OCI-LY7 (cell line): ENCODE measurements at regions not wholly inside any gene's neighbourhood (a gene's known extent, or its start where the extent isn't known, plus 50 kb on each side); places are given as distances from the start of the nearest gene placed in this dataset.

Experiments used
- CTCF ChIP-seq: fragments of 200-600 bp; sonication (generic); conservative IDR thresholded peaks from 2 replicates; pipeline ENCODE4 v1.5.1; 2014; ENCODE audit warnings: mild to moderate bottlenecking, antibody characterized with exemption, low read length, moderate library complexity, mixed read lengths
- EZH2phosphoT487 ChIP-seq: fragments of 200-600 bp; sonication (generic); IDR thresholded peaks from 2 replicates; pipeline ENCODE4 v1.6.1; 2018; ENCODE audit warnings: low read depth, borderline replicate concordance, mild to moderate bottlenecking, mixed run types, antibody characterized with exemption, low read length, moderate library complexity, mixed read lengths

- TF ChIP-seq CTCF (no peak), EZH2phosphoT487 (no peak)
Measured at GRCh38 chr22:48417225-48418070, 1410.2 kb downstream of the BRD1 start.
